Amniotic epithelial cell (primary cell): ENCODE measurements at regions not wholly inside any gene's neighbourhood (a gene's known extent, or its start where the extent isn't known, plus 50 kb on each side); places are given as distances from the start of the nearest gene placed in this dataset.
"Not testable (repeated sequence)": the region's sequence is repeated elsewhere in the genome, so short reads cannot be mapped to it uniquely, and the experiment has no call there.

Experiments used
- DNase-seq: peaks from one replicate; pipeline ENCODE4 v3.0.0-alpha.2; 2010; ENCODE audit warnings: low read depth

GRCh38 chrX:42442745-42443144 lies 335.2 kb downstream of the PPP1R2C start:
- DNase-seq = no peak

GRCh38 chrX:42437211-42437610 lies 340.8 kb downstream of the PPP1R2C start:
- no peak for DNase-seq

- DNase-seq = no peak
Observed at GRCh38 chrX:42434458-42435166, 343.4 kb downstream of the PPP1R2C start.

- DNase-seq = no peak
Observed at GRCh38 chrX:42432552-42432951, 345.4 kb downstream of the PPP1R2C start.

GRCh38 chrX:42422961-42423360 lies 355.0 kb downstream of the PPP1R2C start:
- DNase-seq = no peak

GRCh38 chrX:42420426-42420825 lies 357.5 kb downstream of the PPP1R2C start:
- no peak for DNase-seq

- DNase-seq = no peak
Observed at GRCh38 chrX:42415636-42416035, 362.3 kb downstream of the PPP1R2C start.

GRCh38 chrX:42414057-42414456 lies 363.9 kb downstream of the PPP1R2C start:
- DNase-seq = no peak

- peak; percentile 2 for DNase-seq
Observed at GRCh38 chrX:42399632-42400024, 378.3 kb downstream of the PPP1R2C start.

GRCh38 chrX:42398967-42399631 lies 378.9 kb downstream of the PPP1R2C start:
- DNase-seq = peak; percentile 8

- DNase-seq = no peak
Observed at GRCh38 chrX:42396136-42396535, 381.8 kb downstream of the PPP1R2C start.

GRCh38 chrX:42392846-42393245 lies 385.1 kb downstream of the PPP1R2C start:
- no peak for DNase-seq

GRCh38 chrX:42386681-42387080 lies 391.3 kb downstream of the PPP1R2C start:
- no peak for DNase-seq

- DNase-seq = no peak
Observed at GRCh38 chrX:42385730-42386129, 392.2 kb downstream of the PPP1R2C start.

GRCh38 chrX:42384956-42385355 lies 393.0 kb downstream of the PPP1R2C start:
- DNase-seq = no peak

GRCh38 chrX:42378857-42379256 lies 399.1 kb downstream of the PPP1R2C start:
- DNase-seq = no peak

- no peak for DNase-seq
Observed at GRCh38 chrX:42375086-42375485, 402.9 kb downstream of the PPP1R2C start.

GRCh38 chrX:42366181-42366580 lies 411.8 kb downstream of the PPP1R2C start:
- DNase-seq = no peak

- DNase-seq = no peak
Observed at GRCh38 chrX:42362219-42362618, 415.7 kb downstream of the PPP1R2C start.

- not testable (repeated sequence) for DNase-seq
Observed at GRCh38 chrX:42342981-42343380, 419.6 kb upstream of the CASK start.
